ENCODE measurements at regions not wholly inside any gene's neighbourhood (a gene's known extent, or its start where the extent isn't known, plus 50 kb on each side); places are given as distances from the start of the nearest gene placed in this dataset.
"Not testable (repeated sequence)": the region's sequence is repeated elsewhere in the genome, so short reads cannot be mapped to it uniquely, and the experiment has no call there.

DNA sequence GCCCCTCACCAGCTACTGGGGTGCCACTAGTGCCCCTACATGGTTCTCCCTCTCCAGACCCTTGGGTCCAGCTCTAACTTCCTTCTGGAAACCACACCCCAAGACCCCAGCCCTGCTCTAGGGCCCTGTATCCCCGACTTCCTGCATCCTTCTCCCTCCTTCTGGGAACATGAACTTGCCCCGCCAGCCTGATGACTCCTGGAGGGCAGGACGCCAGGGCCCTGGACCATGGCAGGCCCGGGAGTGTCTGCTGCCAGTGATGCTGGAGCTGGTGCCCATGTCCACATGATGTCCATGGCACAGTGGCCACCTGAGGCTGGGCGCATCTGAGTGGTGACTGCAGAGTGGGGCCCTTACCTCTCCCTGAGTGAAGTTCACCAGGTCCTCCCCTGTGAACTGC lies 165.9 kb downstream of the GOLGA6L4 start:
- TF ChIP-seq EZH2phosphoT487 (IDR thresholded peaks at IDR 0.05; ENCODE audit: insufficient read depth, low read depth); EZH2 (IDR thresholded peaks at IDR 0.05; ENCODE audit: insufficient read depth, poor library complexity, severe bottlenecking): not testable (repeated sequence)

All from GM23248 (cell line).